ENCODE measurements at regions not wholly inside any gene's neighbourhood (a gene's known extent, or its start where the extent isn't known, plus 50 kb on each side); places are given as distances from the start of the nearest gene placed in this dataset.

- TF ChIP-seq, protein P1, sequence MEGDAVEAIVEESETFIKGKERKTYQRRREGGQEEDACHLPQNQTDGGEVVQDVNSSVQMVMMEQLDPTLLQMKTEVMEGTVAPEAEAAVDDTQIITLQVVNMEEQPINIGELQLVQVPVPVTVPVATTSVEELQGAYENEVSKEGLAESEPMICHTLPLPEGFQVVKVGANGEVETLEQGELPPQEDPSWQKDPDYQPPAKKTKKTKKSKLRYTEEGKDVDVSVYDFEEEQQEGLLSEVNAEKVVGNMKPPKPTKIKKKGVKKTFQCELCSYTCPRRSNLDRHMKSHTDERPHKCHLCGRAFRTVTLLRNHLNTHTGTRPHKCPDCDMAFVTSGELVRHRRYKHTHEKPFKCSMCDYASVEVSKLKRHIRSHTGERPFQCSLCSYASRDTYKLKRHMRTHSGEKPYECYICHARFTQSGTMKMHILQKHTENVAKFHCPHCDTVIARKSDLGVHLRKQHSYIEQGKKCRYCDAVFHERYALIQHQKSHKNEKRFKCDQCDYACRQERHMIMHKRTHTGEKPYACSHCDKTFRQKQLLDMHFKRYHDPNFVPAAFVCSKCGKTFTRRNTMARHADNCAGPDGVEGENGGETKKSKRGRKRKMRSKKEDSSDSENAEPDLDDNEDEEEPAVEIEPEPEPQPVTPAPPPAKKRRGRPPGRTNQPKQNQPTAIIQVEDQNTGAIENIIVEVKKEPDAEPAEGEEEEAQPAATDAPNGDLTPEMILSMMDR (IDR thresholded peaks at IDR 0.05 in 2 of 3, conservative IDR thresholded peaks at IDR 0.05 in 1 of 3; ENCODE audit: control insufficient read depth in 2 of 3, extremely low read depth in 1 of 3, insufficient read depth in 1 of 3, low read depth in 3 of 3, low read length in 3 of 3) = no peak
- TF ChIP-seq EZH2 (IDR thresholded peaks at IDR 0.05; ENCODE audit: borderline replicate concordance, control insufficient read depth, low read depth, low read length) (no peak), EGR1 (IDR thresholded peaks at IDR 0.05; ENCODE audit: borderline replicate concordance in 1 of 2, low read depth in 2 of 2, low read length in 2 of 2) (no peak), SRF (IDR thresholded peaks at IDR 0.05; ENCODE audit: low read depth in 2 of 2, low read length in 2 of 2) (no peak), RFX5 (IDR thresholded peaks at IDR 0.05; ENCODE audit: low read depth, low read length) (no peak)
These were observed 246.1 kb upstream of the FN1 start for GRCh38 chr2:215681799-215682596.
